ENCODE measurements at regions not wholly inside any gene's neighbourhood (a gene's known extent, or its start where the extent isn't known, plus 50 kb on each side); places are given as distances from the start of the nearest gene placed in this dataset.

- no peak for TF ChIP-seq JUN (IDR thresholded peaks at IDR 0.05; ENCODE audit: low read depth, low read length)
- TF ChIP-seq FOSL1 (IDR thresholded peaks at IDR 0.05; ENCODE audit: insufficient read depth, low read depth, low read length), result no peak
- no peak for TF ChIP-seq ZNF274 (IDR thresholded peaks at IDR 0.05; ENCODE audit: borderline replicate concordance, extremely low read depth, low read length)
- no peak for TF ChIP-seq SAP30 (IDR thresholded peaks at IDR 0.05; ENCODE audit: insufficient read depth, insufficient replicate concordance, low read length)
- TF ChIP-seq KDM5A (IDR thresholded peaks at IDR 0.05; ENCODE audit: low read length), result no peak
Observed at GRCh38 chr3:30535525-30535924, 70.9 kb upstream of the TGFBR2 start (continued).
